Caco-2 (cell line): ENCODE measurements at regions not wholly inside any gene's neighbourhood (a gene's known extent, or its start where the extent isn't known, plus 50 kb on each side); places are given as distances from the start of the nearest gene placed in this dataset.

Source experiments
- BruUV-seq: library from RNA; stranded (reverse); fragments of 400-500 nt; replicated peaks from 2 replicates; lab custom pipeline; 2021; lab: Mats Ljungman, UMichigan
- CTCF ChIA-PET: fragments of 300-600 bp; sonication (Branson Sonifier 250); formaldehyde crosslinking; loops from one replicate; lab custom pipeline; 2022; ENCODE audit warnings: antibody characterized with exemption; lab: Charles Lee
- POLR2A ChIA-PET: fragments of 300-600 bp; sonication (Branson Sonifier 250); formaldehyde crosslinking; loops from one replicate; lab custom pipeline; 2022; ENCODE audit warnings: antibody characterized with exemption; lab: Charles Lee
- DNase-seq, 2 experiments: peaks; one replicate each; pipeline versions ENCODE4 v3.0.0 to v3.0.0-alpha.2; 2020 to 2022
- H3K27me3 ChIP-seq: replicated peaks from 2 replicates; pipeline ENCODE4 v1.6.0; 2011; ENCODE audit warnings: low read length; ENCODE audit not compliant: control insufficient read depth, insufficient read depth
- H3K36me3 ChIP-seq: 2 replicates; pipeline ENCODE4 v1.5.1; 2011; ENCODE audit warnings: low read length; ENCODE audit not compliant: control insufficient read depth, insufficient read depth
- H3K4me1 ChIP-seq: fragments of 250-450 bp; sonication (Bioruptor Pico); 2 replicates; pipeline ENCODE4 v1.5.1; 2020; ENCODE audit warnings: mild to moderate bottlenecking
- H3K4me3 ChIP-seq: 2 replicates; pipeline ENCODE4 v1.5.1; 2011; ENCODE audit warnings: low read depth, mild to moderate bottlenecking, control low read depth, low read length
- H3K9me3 ChIP-seq: fragments of 250-450 bp; sonication (Bioruptor Pico); 2 replicates; pipeline ENCODE4 v1.5.1; 2020; ENCODE audit warnings: mild to moderate bottlenecking, moderate library complexity
- H3K27ac Mint-ChIP-seq: one replicate; pipeline ENCODE4 v1.8.0; 2022; ENCODE audit warnings: mixed read lengths; ENCODE audit not compliant: unreplicated experiment
- H3K27me3 Mint-ChIP-seq: one replicate; pipeline ENCODE4 v1.8.0; 2022; ENCODE audit warnings: mixed read lengths; ENCODE audit not compliant: insufficient read depth, unreplicated experiment
- H3K36me3 Mint-ChIP-seq: one replicate; pipeline ENCODE4 v1.8.0; 2022; ENCODE audit warnings: mild to moderate bottlenecking, mixed read lengths; ENCODE audit not compliant: insufficient read depth, unreplicated experiment
- H3K4me1 Mint-ChIP-seq: one replicate; pipeline ENCODE4 v1.8.0; 2022; ENCODE audit warnings: low read depth, mixed read lengths; ENCODE audit not compliant: unreplicated experiment
- H3K4me3 Mint-ChIP-seq: one replicate; pipeline ENCODE4 v1.8.0; 2022; ENCODE audit warnings: mild to moderate bottlenecking, moderate library complexity, mixed read lengths; ENCODE audit not compliant: unreplicated experiment
- H3K9me3 Mint-ChIP-seq: one replicate; pipeline ENCODE4 v1.8.0; 2022; ENCODE audit warnings: mixed read lengths; ENCODE audit not compliant: unreplicated experiment
- intact Hi-C: fragments of 100-400 bp; cut with micrococcal nuclease; formaldehyde crosslinking; loops from one replicate; pipeline ENCODE4 v1.10.0; 2022; ENCODE audit not compliant: unreplicated experiment
- TF ChIP-seq, protein P1 (sequence below), 2 experiments: fragments of 200-600 bp in 1 of 2; IDR thresholded peaks; 1 replicate in 1 of 2; 2 replicates in 1 of 2; pipeline versions ENCODE4 v1.5.1 to v1.8.0; 2011 to 2022; ENCODE audit warnings: antibody characterized with exemption in 1 of 2, control low read depth in 1 of 2, inconsistent platforms in 1 of 2, low read depth in 1 of 2, low read length in 1 of 2, mild to moderate bottlenecking in 1 of 2, moderate library complexity in 1 of 2; ENCODE audit not compliant: insufficient read depth in 1 of 2, severe bottlenecking in 1 of 2, unreplicated experiment in 1 of 2

DNA sequence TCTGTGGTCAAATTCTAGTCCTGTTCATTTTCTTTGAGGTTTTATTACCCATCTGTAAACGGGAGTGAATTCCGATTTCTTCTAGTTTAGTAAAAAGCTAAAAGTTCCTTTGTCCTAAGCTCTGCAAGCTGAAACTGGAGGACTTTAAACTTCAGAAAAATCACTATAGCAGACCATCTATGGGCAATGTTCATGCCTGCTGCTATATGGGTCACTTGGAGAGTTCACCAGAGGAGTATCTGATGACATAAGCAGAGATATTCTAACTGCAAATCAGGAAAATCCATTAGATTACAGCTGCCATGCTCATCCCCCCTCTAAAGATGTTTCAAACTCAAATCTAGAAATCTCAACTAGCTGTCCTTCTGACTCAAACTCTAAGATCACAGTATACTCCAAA, 193.0 kb upstream of the RTL1 start:
- no peaks in the 10 kb centered on the region for H3K36me3 Mint-ChIP-seq
- Histone ChIP-seq H3K4me3 (no peak overlapping the region), H3K27me3 (no peaks in the 10 kb centered on the region), H3K9me3 (peaks cover 9% of the 10 kb centered on the region; the same call in 1 of the 2 replicates), H3K36me3 (no peaks in the 10 kb centered on the region), H3K4me1 (no peaks in the 10 kb centered on the region)
- TF ChIP-seq, protein P1, sequence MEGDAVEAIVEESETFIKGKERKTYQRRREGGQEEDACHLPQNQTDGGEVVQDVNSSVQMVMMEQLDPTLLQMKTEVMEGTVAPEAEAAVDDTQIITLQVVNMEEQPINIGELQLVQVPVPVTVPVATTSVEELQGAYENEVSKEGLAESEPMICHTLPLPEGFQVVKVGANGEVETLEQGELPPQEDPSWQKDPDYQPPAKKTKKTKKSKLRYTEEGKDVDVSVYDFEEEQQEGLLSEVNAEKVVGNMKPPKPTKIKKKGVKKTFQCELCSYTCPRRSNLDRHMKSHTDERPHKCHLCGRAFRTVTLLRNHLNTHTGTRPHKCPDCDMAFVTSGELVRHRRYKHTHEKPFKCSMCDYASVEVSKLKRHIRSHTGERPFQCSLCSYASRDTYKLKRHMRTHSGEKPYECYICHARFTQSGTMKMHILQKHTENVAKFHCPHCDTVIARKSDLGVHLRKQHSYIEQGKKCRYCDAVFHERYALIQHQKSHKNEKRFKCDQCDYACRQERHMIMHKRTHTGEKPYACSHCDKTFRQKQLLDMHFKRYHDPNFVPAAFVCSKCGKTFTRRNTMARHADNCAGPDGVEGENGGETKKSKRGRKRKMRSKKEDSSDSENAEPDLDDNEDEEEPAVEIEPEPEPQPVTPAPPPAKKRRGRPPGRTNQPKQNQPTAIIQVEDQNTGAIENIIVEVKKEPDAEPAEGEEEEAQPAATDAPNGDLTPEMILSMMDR (IDR thresholded peaks at IDR 0.05; ENCODE audit: insufficient read depth in 1 of 2, low read depth in 1 of 2, low read length in 1 of 2, severe bottlenecking in 1 of 2, unreplicated experiment in 1 of 2), result no peak
- no peaks in the 10 kb centered on the region for H3K27me3 Mint-ChIP-seq
- BruUV-seq, result no TSS peak
- no peak overlapping the region for H3K4me3 Mint-ChIP-seq
- no peak overlapping the region for H3K27ac Mint-ChIP-seq
- ChIA-PET CTCF (no interaction called here), POLR2A (no interaction called here)
- H3K9me3 Mint-ChIP-seq, result no peaks in the 10 kb centered on the region
- intact Hi-C loops, result no loop called here
- H3K4me1 Mint-ChIP-seq, result no peaks in the 10 kb centered on the region
- DNase-seq, result no peak

DNA sequence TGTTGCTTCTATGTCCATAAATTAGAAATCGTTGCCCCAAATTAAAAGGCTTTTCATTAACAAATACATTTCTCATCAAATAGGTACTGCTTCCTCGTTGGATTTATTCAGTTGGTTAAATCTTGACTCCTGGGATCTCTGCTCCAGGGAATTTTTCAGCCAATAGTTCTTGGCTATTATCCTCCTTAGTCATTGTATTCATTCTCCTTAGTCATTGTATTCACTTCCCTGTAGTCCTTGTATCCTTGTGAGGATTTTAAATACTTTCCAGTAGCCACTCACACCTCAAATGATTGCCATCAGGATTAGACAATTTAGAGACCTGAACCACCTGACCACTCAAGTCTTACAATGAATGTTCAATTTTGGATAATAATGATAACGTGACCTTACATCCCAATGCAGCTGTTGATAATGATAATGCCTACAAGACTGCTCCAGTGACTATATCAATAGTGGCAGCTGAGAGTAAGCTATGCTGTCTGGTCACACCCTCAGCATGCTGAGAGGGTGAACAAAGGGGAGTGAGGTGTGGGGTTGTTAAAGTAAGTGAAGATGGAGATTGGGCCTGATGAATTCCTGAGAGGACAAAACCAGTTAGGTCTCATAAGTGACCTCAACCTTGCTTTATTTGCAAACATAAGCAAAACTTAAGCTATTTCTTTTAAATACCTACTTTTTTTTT, 193.7 kb upstream of the RTL1 start:
- H3K9me3 Mint-ChIP-seq, result no peaks in the 10 kb centered on the region
- Histone ChIP-seq H3K4me3 (no peak overlapping the region), H3K27me3 (no peaks in the 10 kb centered on the region), H3K36me3 (no peaks in the 10 kb centered on the region), H3K4me1 (no peaks in the 10 kb centered on the region), H3K9me3 (peaks cover 9% of the 10 kb centered on the region; the same call in 1 of the 2 replicates)
- no peak overlapping the region for H3K4me3 Mint-ChIP-seq
- TF ChIP-seq, protein P1 (IDR thresholded peaks at IDR 0.05; ENCODE audit: insufficient read depth in 1 of 2, low read depth in 1 of 2, low read length in 1 of 2, severe bottlenecking in 1 of 2, unreplicated experiment in 1 of 2), result no peak
- no peaks in the 10 kb centered on the region for H3K36me3 Mint-ChIP-seq
- BruUV-seq, result no TSS peak
- ChIA-PET CTCF (no interaction called here), POLR2A (no interaction called here)
- H3K4me1 Mint-ChIP-seq, result no peaks in the 10 kb centered on the region
- DNase-seq, result no peak
- intact Hi-C loops, result no loop called here
- no peaks in the 10 kb centered on the region for H3K27me3 Mint-ChIP-seq
- no peak overlapping the region for H3K27ac Mint-ChIP-seq

DNA sequence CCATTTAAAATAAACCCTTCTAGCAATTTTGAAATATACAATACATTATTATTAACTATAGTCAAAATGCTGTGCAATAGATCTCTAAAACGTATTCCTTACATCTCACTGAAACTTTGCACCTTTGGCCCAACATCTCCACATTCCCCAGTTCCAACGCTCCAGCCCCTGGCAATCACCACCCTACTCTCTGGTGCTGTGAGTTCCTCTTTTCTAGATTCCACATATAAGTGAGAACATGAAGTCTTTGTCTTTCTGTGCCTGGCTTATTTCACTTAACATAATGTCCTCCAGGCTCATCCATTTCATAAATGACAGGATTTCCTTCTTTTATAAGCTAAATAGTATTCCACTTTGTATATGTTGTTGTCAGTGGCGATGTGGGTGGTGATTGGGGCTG, 194.7 kb upstream of the RTL1 start:
- ChIA-PET POLR2A (no interaction called here), CTCF (no interaction called here)
- Mint-ChIP-seq H3K27me3 (no peaks in the 10 kb centered on the region), H3K9me3 (no peaks in the 10 kb centered on the region), H3K36me3 (no peaks in the 10 kb centered on the region), H3K4me1 (no peaks in the 10 kb centered on the region), H3K27ac (no peak overlapping the region), H3K4me3 (no peak overlapping the region)
- TF ChIP-seq, protein P1 (IDR thresholded peaks at IDR 0.05; ENCODE audit: insufficient read depth in 1 of 2, low read depth in 1 of 2, low read length in 1 of 2, severe bottlenecking in 1 of 2, unreplicated experiment in 1 of 2), result no peak
- intact Hi-C loops, result no loop called here
- no peaks in the 10 kb centered on the region for H3K4me1 ChIP-seq
- H3K27me3 ChIP-seq, result no peaks in the 10 kb centered on the region
- peaks cover 9% of the 10 kb centered on the region; the same call in 1 of the 2 replicates for H3K9me3 ChIP-seq
- no peak overlapping the region for H3K4me3 ChIP-seq
- no TSS peak for BruUV-seq
- no peaks in the 10 kb centered on the region for H3K36me3 ChIP-seq
- no peak for DNase-seq
